Progenitor cell of endocrine pancreas (in vitro differentiated cells): ENCODE measurements at regions not wholly inside any gene's neighbourhood (a gene's known extent, or its start where the extent isn't known, plus 50 kb on each side); places are given as distances from the start of the nearest gene placed in this dataset.
A peak's percentile ranks its signal among the peaks of the same experiment; 100 is the strongest.

Experiments
- DNase-seq: peaks from one replicate; pipeline ENCODE4 v3.0.0; 2021; ENCODE audit warnings: low spot score; ENCODE audit not compliant: unreplicated experiment
- H3K27ac Mint-ChIP-seq: 2 replicates; pipeline ENCODE4 v1.8.0; 2021; ENCODE audit warnings: mild to moderate bottlenecking, moderate library complexity, mixed read lengths
- H3K27me3 Mint-ChIP-seq: 2 replicates; pipeline ENCODE4 v1.8.0; 2021; ENCODE audit warnings: mixed read lengths
- H3K36me3 Mint-ChIP-seq: 2 replicates; pipeline ENCODE4 v1.8.0; 2022; ENCODE audit warnings: mixed read lengths; ENCODE audit not compliant: insufficient read depth
- H3K4me1 Mint-ChIP-seq: 2 replicates; pipeline ENCODE4 v1.8.0; 2021; ENCODE audit warnings: low read depth, mixed read lengths
- H3K4me3 Mint-ChIP-seq: 2 replicates; pipeline ENCODE4 v1.8.0; 2021; ENCODE audit warnings: low read depth, mild to moderate bottlenecking, moderate library complexity, mixed read lengths
- H3K9me3 Mint-ChIP-seq: 2 replicates; pipeline ENCODE4 v1.8.0; 2021; ENCODE audit warnings: low read depth, mixed read lengths
- CTCF ChIP-seq: fragments of 200-600 bp; sonication (generic); IDR thresholded peaks from one replicate; pipeline ENCODE4 v1.5.0; 2021; ENCODE audit warnings: antibody characterized with exemption, mild to moderate bottlenecking; ENCODE audit not compliant: unreplicated experiment

- Mint-ChIP-seq H3K27me3 (no peaks in the 10 kb centered on the region), H3K9me3 (no peaks in the 10 kb centered on the region), H3K27ac (no peak overlapping the region), H3K4me1 (peaks cover 3% of the 10 kb centered on the region), H3K36me3 (no peaks in the 10 kb centered on the region), H3K4me3 (no peak overlapping the region)
- no peak for DNase-seq
- TF ChIP-seq CTCF: no peak
Measured at GRCh38 chr6:16948396-16948795, 153.5 kb upstream of the STMND1 start.

GRCh38 chr6:16947375-16948015 is 154.4 kb upstream of the STMND1 start:
- Mint-ChIP-seq H3K27me3 (no peaks in the 10 kb centered on the region), H3K27ac (no peak overlapping the region), H3K4me3 (no peak overlapping the region), H3K9me3 (no peaks in the 10 kb centered on the region), H3K36me3 (no peaks in the 10 kb centered on the region), H3K4me1 (peaks cover 3% of the 10 kb centered on the region)
- no peak for DNase-seq
- TF ChIP-seq CTCF: no peak

- H3K27me3 Mint-ChIP-seq: no peaks in the 10 kb centered on the region
- no peak for DNase-seq
- no peak overlapping the region for H3K27ac Mint-ChIP-seq
- H3K4me1 Mint-ChIP-seq: peaks cover 3% of the 10 kb centered on the region
- H3K9me3 Mint-ChIP-seq: no peaks in the 10 kb centered on the region
- no peaks in the 10 kb centered on the region for H3K36me3 Mint-ChIP-seq
- TF ChIP-seq CTCF: no peak
- H3K4me3 Mint-ChIP-seq: no peak overlapping the region
Measured at GRCh38 chr6:16944596-16944995, 157.3 kb upstream of the STMND1 start.

GRCh38 chr6:16939839-16940238 is 162.0 kb upstream of the STMND1 start:
- Mint-ChIP-seq H3K36me3 (no peaks in the 10 kb centered on the region), H3K4me1 (no peaks in the 10 kb centered on the region), H3K4me3 (no peak overlapping the region), H3K9me3 (no peaks in the 10 kb centered on the region), H3K27ac (no peak overlapping the region), H3K27me3 (peaks cover 4% of the 10 kb centered on the region)
- TF ChIP-seq CTCF: no peak
- DNase-seq: no peak

GRCh38 chr6:16939351-16939750 is 162.5 kb upstream of the STMND1 start:
- H3K27me3 Mint-ChIP-seq: peaks cover 4% of the 10 kb centered on the region
- DNase-seq: no peak
- H3K36me3 Mint-ChIP-seq: no peaks in the 10 kb centered on the region
- no peak overlapping the region for H3K4me3 Mint-ChIP-seq
- H3K4me1 Mint-ChIP-seq: no peaks in the 10 kb centered on the region
- TF ChIP-seq CTCF: no peak
- H3K27ac Mint-ChIP-seq: peak overlapping the region; percentile 45
- no peaks in the 10 kb centered on the region for H3K9me3 Mint-ChIP-seq
